Body of pancreas (tissue), 4 donors: ENCODE measurements at regions not wholly inside any gene's neighbourhood (a gene's known extent, or its start where the extent isn't known, plus 50 kb on each side); places are given as distances from the start of the nearest gene placed in this dataset.

Source experiments
- POLR2A ChIP-seq, 3 donors: fragments of 450-650 bp; IDR thresholded peaks; one replicate each; pipeline ENCODE4 v1.6.1; 2016; ENCODE audit warnings: antibody characterized with exemption in 3 of 3, mild to moderate bottlenecking in 2 of 3
- TF ChIP-seq, protein P1 (sequence below), 7 experiments: fragments of 450-650 bp in 4 of 7; fragments of 200-600 bp in 3 of 7; sonication (generic) in 3 of 7; IDR thresholded peaks; one replicate each; pipeline ENCODE4 v1.5.1; 2016 to 2019; ENCODE audit warnings: antibody characterized with exemption in 7 of 7

GRCh38 chr2:192315543-192315942 is 120.8 kb upstream of the TMEFF2 start:
- TF ChIP-seq, protein P1, sequence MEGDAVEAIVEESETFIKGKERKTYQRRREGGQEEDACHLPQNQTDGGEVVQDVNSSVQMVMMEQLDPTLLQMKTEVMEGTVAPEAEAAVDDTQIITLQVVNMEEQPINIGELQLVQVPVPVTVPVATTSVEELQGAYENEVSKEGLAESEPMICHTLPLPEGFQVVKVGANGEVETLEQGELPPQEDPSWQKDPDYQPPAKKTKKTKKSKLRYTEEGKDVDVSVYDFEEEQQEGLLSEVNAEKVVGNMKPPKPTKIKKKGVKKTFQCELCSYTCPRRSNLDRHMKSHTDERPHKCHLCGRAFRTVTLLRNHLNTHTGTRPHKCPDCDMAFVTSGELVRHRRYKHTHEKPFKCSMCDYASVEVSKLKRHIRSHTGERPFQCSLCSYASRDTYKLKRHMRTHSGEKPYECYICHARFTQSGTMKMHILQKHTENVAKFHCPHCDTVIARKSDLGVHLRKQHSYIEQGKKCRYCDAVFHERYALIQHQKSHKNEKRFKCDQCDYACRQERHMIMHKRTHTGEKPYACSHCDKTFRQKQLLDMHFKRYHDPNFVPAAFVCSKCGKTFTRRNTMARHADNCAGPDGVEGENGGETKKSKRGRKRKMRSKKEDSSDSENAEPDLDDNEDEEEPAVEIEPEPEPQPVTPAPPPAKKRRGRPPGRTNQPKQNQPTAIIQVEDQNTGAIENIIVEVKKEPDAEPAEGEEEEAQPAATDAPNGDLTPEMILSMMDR (IDR thresholded peaks at IDR 0.05): no peak
- TF ChIP-seq POLR2A (IDR thresholded peaks at IDR 0.05): no peak
